Osteoblast (primary cell): ENCODE measurements at regions not wholly inside any gene's neighbourhood (a gene's known extent, or its start where the extent isn't known, plus 50 kb on each side); places are given as distances from the start of the nearest gene placed in this dataset.

ENCODE experiments used
- DNase-seq: peaks from one replicate; pipeline ENCODE4 v3.0.0; 2011; ENCODE audit warnings: low spot score, mixed read lengths; ENCODE audit not compliant: insufficient read length; ENCODE audit errors: missing footprints
- H2AFZ ChIP-seq: 2 replicates; pipeline ENCODE4 v1.6.0; 2011; ENCODE audit warnings: mild to moderate bottlenecking, low read length
- H3K27ac ChIP-seq: 2 replicates; pipeline ENCODE4 v1.5.1; 2011; ENCODE audit warnings: mild to moderate bottlenecking, low read depth, low read length, moderate library complexity
- H3K27me3 ChIP-seq: 2 replicates; pipeline ENCODE4 v1.6.0; 2012; ENCODE audit warnings: mild to moderate bottlenecking, control low read depth, inconsistent platforms, low read length, moderate library complexity; ENCODE audit not compliant: insufficient read depth
- H3K36me3 ChIP-seq: 2 replicates; pipeline ENCODE4 v1.5.1; 2011; ENCODE audit warnings: mild to moderate bottlenecking, low read length, control low read depth, moderate library complexity; ENCODE audit not compliant: insufficient read depth
- H3K4me1 ChIP-seq: 2 replicates; pipeline ENCODE4 v1.5.1; 2011; ENCODE audit warnings: mild to moderate bottlenecking, low read length, control low read depth, moderate library complexity; ENCODE audit not compliant: insufficient read depth
- H3K4me2 ChIP-seq: 2 replicates; pipeline ENCODE4 v1.6.0; 2011; ENCODE audit warnings: mild to moderate bottlenecking, low read length; ENCODE audit not compliant: insufficient read depth
- H3K4me3 ChIP-seq: fragments of 200-600 bp; sonication (generic); 3 replicates; pipeline ENCODE4 v1.5.1; 2012; ENCODE audit warnings: mild to moderate bottlenecking, low read length, inconsistent platforms; ENCODE audit not compliant: insufficient read depth
- H3K79me2 ChIP-seq: 2 replicates; pipeline ENCODE4 v1.6.0; 2012; ENCODE audit warnings: mild to moderate bottlenecking, low read length, control low read depth, inconsistent platforms; ENCODE audit not compliant: insufficient read depth
- H3K9me3 ChIP-seq: 2 replicates; pipeline ENCODE4 v1.5.1; 2011; ENCODE audit warnings: low read depth, low read length, control low read depth
- H4K20me1 ChIP-seq: 2 replicates; pipeline ENCODE4 v1.6.0; 2012; ENCODE audit warnings: mild to moderate bottlenecking, low read length, control low read depth; ENCODE audit not compliant: insufficient read depth
- CTCF ChIP-seq: IDR thresholded peaks from 2 replicates; pipeline ENCODE4 v1.5.1; 2011; ENCODE audit warnings: mild to moderate bottlenecking, low read depth, low read length, moderate library complexity; ENCODE audit errors: extremely low read depth

DNA sequence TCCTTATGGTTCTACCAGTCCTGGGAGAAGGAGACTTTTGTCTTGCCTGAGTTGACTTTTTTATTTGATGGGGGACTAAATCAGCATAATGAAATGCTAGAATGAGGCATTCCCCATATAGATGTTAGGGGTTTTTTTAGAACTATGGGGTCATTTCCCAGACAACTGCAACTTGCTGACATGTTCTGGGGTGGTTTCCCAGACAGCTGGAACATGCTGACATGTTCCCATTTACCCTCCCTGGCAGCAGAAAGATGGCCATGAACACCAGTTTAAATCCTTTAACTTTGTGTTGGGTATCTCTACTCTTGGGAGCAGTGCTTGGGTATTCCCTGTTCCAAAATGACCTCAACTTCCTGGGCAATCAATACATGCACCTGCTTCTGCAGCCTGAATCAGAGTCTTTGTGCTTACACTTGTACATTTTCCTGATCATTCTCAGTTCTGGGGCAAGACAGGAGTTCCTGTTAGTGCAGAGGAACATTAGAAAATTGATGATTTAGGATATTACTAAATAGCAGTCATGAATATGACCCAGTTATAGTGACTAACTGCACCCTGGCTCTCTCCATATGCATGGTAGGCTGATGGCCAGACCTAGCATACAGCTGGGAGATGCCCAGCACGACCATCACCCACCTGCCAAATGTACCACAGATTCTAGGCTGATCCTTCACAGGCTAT is 75.4 kb upstream of the CD5L start:
- DNase-seq = no peak
- no peaks in the 10 kb centered on the region for H3K27me3 ChIP-seq
- H3K27ac ChIP-seq = no peak overlapping the region
- no peak overlapping the region for H2AFZ ChIP-seq
- no peaks in the 10 kb centered on the region for H3K4me1 ChIP-seq
- H3K4me2 ChIP-seq = no peak overlapping the region
- H3K36me3 ChIP-seq = no peaks in the 10 kb centered on the region
- no peak overlapping the region for H3K4me3 ChIP-seq
- no peaks in the 10 kb centered on the region for H4K20me1 ChIP-seq
- H3K9me3 ChIP-seq = no peaks in the 10 kb centered on the region
- no peak for TF ChIP-seq CTCF
- no peaks in the 10 kb centered on the region for H3K79me2 ChIP-seq

- Histone ChIP-seq H2AFZ (no peak overlapping the region), H3K4me2 (no peak overlapping the region), H3K4me3 (no peak overlapping the region), H3K36me3 (no peaks in the 10 kb centered on the region), H3K79me2 (no peaks in the 10 kb centered on the region), H3K9me3 (no peaks in the 10 kb centered on the region), H3K4me1 (no peaks in the 10 kb centered on the region), H3K27ac (no peak overlapping the region), H4K20me1 (no peaks in the 10 kb centered on the region), H3K27me3 (no peaks in the 10 kb centered on the region)
- peak; percentile 25 for DNase-seq
- no peak for TF ChIP-seq CTCF
Measured at GRCh38 chr1:157920748-157921147, 72.7 kb upstream of the KIRREL1 start.

DNA sequence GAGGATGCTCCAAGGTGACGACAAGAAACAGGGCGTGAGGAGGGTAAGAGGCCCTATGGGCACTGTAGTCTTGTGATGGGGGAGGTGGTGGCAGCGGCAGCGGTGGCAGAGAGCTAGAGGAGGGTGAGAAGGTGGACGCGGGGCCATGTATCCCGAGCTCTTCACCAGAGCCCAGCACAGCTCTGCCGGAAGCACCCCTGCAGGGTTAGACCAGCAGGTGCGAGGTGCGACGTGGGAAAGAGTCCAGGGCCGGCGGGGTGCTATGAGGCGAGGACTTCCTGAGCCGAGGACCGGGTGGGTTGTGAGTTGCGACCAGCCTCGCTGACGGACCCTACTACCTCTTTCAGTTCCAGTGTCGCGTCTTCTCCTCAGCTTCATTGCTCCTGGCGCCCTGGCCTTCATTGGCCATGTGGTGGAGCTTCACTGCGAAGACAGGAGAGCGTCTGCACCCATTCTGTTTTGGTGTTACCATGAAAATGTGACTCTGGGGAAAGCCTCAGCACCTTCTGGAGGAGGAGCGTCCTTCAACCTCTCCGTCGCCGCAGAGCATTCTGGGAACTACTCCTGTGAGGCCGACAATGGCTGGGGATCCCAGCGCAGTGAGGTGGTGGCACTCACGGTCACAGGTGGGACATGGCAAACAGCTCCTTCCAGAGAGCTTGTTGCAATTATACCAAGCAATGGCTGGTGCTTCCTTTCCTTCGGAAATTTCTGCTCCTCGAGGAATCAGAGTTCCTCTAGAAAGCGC is 67.9 kb upstream of the KIRREL1 start:
- no peak overlapping the region for H2AFZ ChIP-seq
- no peak overlapping the region for H3K4me2 ChIP-seq
- no peak overlapping the region for H3K27ac ChIP-seq
- DNase-seq = no peak
- H3K27me3 ChIP-seq = no peaks in the 10 kb centered on the region
- H3K4me1 ChIP-seq = no peaks in the 10 kb centered on the region
- no peaks in the 10 kb centered on the region for H3K9me3 ChIP-seq
- no peaks in the 10 kb centered on the region for H3K36me3 ChIP-seq
- H3K4me3 ChIP-seq = no peak overlapping the region
- H4K20me1 ChIP-seq = no peaks in the 10 kb centered on the region
- no peak for TF ChIP-seq CTCF
- H3K79me2 ChIP-seq = no peaks in the 10 kb centered on the region

DNA sequence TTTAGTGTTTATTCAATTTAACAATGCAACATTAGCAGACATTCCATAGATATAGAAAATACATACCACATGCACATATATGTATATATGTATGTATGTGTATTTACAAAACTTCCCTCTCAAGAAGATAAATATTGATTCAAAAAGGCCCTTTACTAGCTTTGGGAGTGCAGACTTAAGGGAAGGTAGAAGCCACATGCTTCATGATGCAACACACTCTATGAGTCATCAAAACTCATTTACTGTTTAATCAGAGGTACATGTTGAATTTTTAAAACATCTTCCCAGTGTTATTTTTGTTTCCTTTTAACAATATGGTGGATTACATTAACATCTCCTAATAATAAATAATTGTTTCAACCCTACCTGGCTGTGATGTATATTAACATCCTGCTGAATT is 61.4 kb upstream of the KIRREL1 start:
- no peaks in the 10 kb centered on the region for H3K79me2 ChIP-seq
- H2AFZ ChIP-seq = no peak overlapping the region
- TF ChIP-seq CTCF = no peak
- no peaks in the 10 kb centered on the region for H3K27me3 ChIP-seq
- no peak overlapping the region for H3K4me3 ChIP-seq
- no peak overlapping the region for H3K4me2 ChIP-seq
- no peaks in the 10 kb centered on the region for H3K9me3 ChIP-seq
- peak; percentile 75 for DNase-seq
- H3K4me1 ChIP-seq = no peaks in the 10 kb centered on the region
- no peaks in the 10 kb centered on the region for H4K20me1 ChIP-seq
- H3K36me3 ChIP-seq = no peaks in the 10 kb centered on the region
- no peak overlapping the region for H3K27ac ChIP-seq
